HEK293T (cell line): ENCODE measurements at regions not wholly inside any gene's neighbourhood (a gene's known extent, or its start where the extent isn't known, plus 50 kb on each side); places are given as distances from the start of the nearest gene placed in this dataset.

Experiments used
- CTCF ChIA-PET: fragments of 350-600 bp; formaldehyde crosslinking; extraction: SDS; loops from one replicate; lab custom pipeline; 2021; ENCODE audit warnings: antibody characterized with exemption, inconsistent platforms; lab: Yijun Ruan, JAX
- POLR2A ChIA-PET: fragments of 350-600 bp; formaldehyde crosslinking; extraction: SDS; loops from one replicate; lab custom pipeline; 2020; ENCODE audit warnings: antibody characterized with exemption, inconsistent platforms; lab: Yijun Ruan, JAX
- DNase-seq: peaks from one replicate; pipeline ENCODE4 v3.0.0; 2012; ENCODE audit warnings: mixed read lengths; ENCODE audit errors: extremely low spot score
- ARNT ChIP-seq: fragments of 450-650 bp; IDR thresholded peaks from 2 replicates; pipeline ENCODE4 v1.6.1; 2017; ENCODE audit warnings: mild to moderate bottlenecking
- BHLHE40 ChIP-seq: fragments of 450-650 bp; IDR thresholded peaks from 2 replicates; pipeline ENCODE4 v1.6.1; 2016; ENCODE audit warnings: mild to moderate bottlenecking, moderate library complexity, borderline replicate concordance
- CTBP1 ChIP-seq: fragments of 450-650 bp; IDR thresholded peaks from 2 replicates; pipeline ENCODE4 v1.6.1; 2016; ENCODE audit warnings: borderline replicate concordance
- ELF4 ChIP-seq: fragments of 450-650 bp; IDR thresholded peaks from 2 replicates; pipeline ENCODE4 v1.6.1; 2017; ENCODE audit warnings: antibody characterized with exemption
- FOXA1 ChIP-seq: fragments of 450-650 bp; IDR thresholded peaks from 2 replicates; pipeline ENCODE4 v1.6.1; 2016; ENCODE audit warnings: mild to moderate bottlenecking
- FOXK2 ChIP-seq: fragments of 450-650 bp; IDR thresholded peaks from 2 replicates; pipeline ENCODE4 v1.6.1; 2016; ENCODE audit warnings: mild to moderate bottlenecking
- FOXM1 ChIP-seq: fragments of 450-650 bp; IDR thresholded peaks from 2 replicates; pipeline ENCODE4 v1.6.1; 2017; ENCODE audit warnings: mild to moderate bottlenecking, borderline replicate concordance
- HDGF ChIP-seq: fragments of 450-650 bp; IDR thresholded peaks from 2 replicates; pipeline ENCODE4 v1.6.1; 2017; ENCODE audit warnings: antibody characterized with exemption, borderline replicate concordance
- L3MBTL2 ChIP-seq: fragments of 450-650 bp; conservative IDR thresholded peaks from 2 replicates; pipeline ENCODE4 v1.6.1; 2016; ENCODE audit warnings: mild to moderate bottlenecking
- LEF1 ChIP-seq: fragments of 450-650 bp; IDR thresholded peaks from 2 replicates; pipeline ENCODE4 v1.6.1; 2017; ENCODE audit warnings: mild to moderate bottlenecking, borderline replicate concordance
- NFRKB ChIP-seq: fragments of 450-650 bp; IDR thresholded peaks from 2 replicates; pipeline ENCODE4 v1.6.1; 2016; ENCODE audit warnings: mild to moderate bottlenecking, moderate library complexity
- SP1 ChIP-seq: fragments of 450-650 bp; IDR thresholded peaks from 2 replicates; pipeline ENCODE4 v1.6.1; 2017
- SUZ12 ChIP-seq: fragments of 450-650 bp; IDR thresholded peaks from 2 replicates; pipeline ENCODE4 v1.6.1; 2016; ENCODE audit warnings: mild to moderate bottlenecking
- TARDBP ChIP-seq: fragments of 450-650 bp; IDR thresholded peaks from 2 replicates; pipeline ENCODE4 v1.6.1; 2016
- ZNF384 ChIP-seq: fragments of 450-650 bp; IDR thresholded peaks from 2 replicates; pipeline ENCODE4 v1.6.1; 2016
- TF ChIP-seq, protein P1 (sequence below): fragments of 450-650 bp; IDR thresholded peaks from 2 replicates; pipeline ENCODE4 v1.6.1; 2016

DNA sequence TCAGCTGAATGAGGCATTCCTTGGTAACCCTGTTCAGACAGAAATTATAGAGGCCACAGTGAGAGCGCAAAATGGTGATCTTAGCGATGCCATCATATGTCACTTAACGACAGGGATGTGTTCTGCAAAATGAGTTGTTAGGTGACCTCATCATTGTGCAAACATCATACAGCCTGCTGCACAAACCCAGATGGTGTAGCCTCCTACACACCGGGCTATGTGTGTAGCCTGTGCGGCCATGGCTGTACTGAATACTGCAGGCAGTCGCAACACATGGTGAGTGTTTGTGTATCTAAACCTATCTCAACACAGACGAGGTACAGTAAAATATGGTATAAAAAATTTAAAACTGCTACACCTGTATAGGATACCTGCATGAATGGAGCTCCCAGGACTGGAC lies 234.1 kb upstream of the PMEPA1 start:
- TF ChIP-seq ZNF384, result no peak
- TF ChIP-seq, protein P1, sequence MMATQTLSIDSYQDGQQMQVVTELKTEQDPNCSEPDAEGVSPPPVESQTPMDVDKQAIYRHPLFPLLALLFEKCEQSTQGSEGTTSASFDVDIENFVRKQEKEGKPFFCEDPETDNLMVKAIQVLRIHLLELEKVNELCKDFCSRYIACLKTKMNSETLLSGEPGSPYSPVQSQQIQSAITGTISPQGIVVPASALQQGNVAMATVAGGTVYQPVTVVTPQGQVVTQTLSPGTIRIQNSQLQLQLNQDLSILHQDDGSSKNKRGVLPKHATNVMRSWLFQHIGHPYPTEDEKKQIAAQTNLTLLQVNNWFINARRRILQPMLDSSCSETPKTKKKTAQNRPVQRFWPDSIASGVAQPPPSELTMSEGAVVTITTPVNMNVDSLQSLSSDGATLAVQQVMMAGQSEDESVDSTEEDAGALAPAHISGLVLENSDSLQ, result no peak
- no peak for TF ChIP-seq ARNT
- no peak for TF ChIP-seq SUZ12
- no peak for TF ChIP-seq TARDBP
- CTCF ChIA-PET, result no interaction called here
- DNase-seq, result no peak
- POLR2A ChIA-PET, result interaction anchor here (1.6 kb wide), 1 partner anchor 13 kb away, joined by 3 read pairs; no protein-coding TSS in a partner anchor

GRCh38 chr20:57943291-57943690 lies 233.5 kb upstream of the PMEPA1 start:
- POLR2A ChIA-PET, result interaction anchor here (1.6 kb wide), 1 partner anchor 14 kb away, joined by 3 read pairs; no protein-coding TSS in a partner anchor
- TF ChIP-seq SUZ12, result no peak
- CTCF ChIA-PET, result no interaction called here
- DNase-seq, result no peak

- TF ChIP-seq TARDBP, result no peak
- TF ChIP-seq SP1, result no peak
- no peak for TF ChIP-seq ZNF384
- TF ChIP-seq, protein P1, result peak; percentile 82
- TF ChIP-seq HDGF, result no peak
- no peak for TF ChIP-seq ARNT
- no peak for TF ChIP-seq FOXA1
- peak; percentile 49; the same call in 1 of the 2 replicates for TF ChIP-seq CTBP1
- TF ChIP-seq FOXK2, result no peak
- no peak for TF ChIP-seq SUZ12
- TF ChIP-seq BHLHE40, result no peak
- TF ChIP-seq L3MBTL2, result 0 out of 2 replicates have a peak, but pooled peaks have one; percentile 19
- TF ChIP-seq ELF4, result no peak
- no peak for TF ChIP-seq NFRKB
- no peak for TF ChIP-seq FOXM1
- DNase-seq, result peak; percentile 49
- ChIA-PET POLR2A (no interaction called here), CTCF (no interaction called here)
Measured at GRCh38 chr20:57941604-57942381, 232.0 kb upstream of the PMEPA1 start.

- ChIA-PET POLR2A (no interaction called here), CTCF (no interaction called here)
- TF ChIP-seq ARNT (no peak), SP1 (no peak), TARDBP (no peak), FOXM1 (no peak)
- TF ChIP-seq, protein P1, result no peak
- no peak for DNase-seq
Measured at GRCh38 chr20:57940868-57941522, 231.2 kb upstream of the PMEPA1 start.

DNA sequence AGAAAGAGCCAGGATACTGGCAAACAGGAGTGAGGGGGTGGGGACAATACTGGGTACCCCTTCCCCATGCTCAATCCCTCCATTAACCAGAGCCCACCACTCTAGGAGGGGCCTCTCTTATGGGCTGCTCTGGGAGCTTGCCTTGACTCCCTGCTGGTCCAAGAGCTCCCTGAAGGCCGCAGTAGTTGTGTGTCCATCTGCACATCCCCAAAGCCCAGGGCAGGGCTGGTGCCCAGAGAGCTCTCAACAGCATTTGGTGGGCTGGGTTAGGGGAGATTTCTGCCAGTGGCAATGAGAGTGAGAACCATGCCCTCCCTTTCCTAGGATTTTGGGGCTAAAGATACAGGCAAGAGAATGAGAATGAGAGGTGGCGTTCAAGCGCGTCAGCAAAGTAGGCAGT lies 230.6 kb upstream of the PMEPA1 start:
- CTCF ChIA-PET, result no interaction called here
- POLR2A ChIA-PET, result no interaction called here
- no peak for DNase-seq
- TF ChIP-seq BHLHE40 (no peak), HDGF (no peak), LEF1 (no peak), NFRKB (no peak), SUZ12 (no peak), CTBP1 (no peak), ZNF384 (no peak), ELF4 (no peak), SP1 (no peak), L3MBTL2 (no peak)
- TF ChIP-seq, protein P1, result no peak

DNA sequence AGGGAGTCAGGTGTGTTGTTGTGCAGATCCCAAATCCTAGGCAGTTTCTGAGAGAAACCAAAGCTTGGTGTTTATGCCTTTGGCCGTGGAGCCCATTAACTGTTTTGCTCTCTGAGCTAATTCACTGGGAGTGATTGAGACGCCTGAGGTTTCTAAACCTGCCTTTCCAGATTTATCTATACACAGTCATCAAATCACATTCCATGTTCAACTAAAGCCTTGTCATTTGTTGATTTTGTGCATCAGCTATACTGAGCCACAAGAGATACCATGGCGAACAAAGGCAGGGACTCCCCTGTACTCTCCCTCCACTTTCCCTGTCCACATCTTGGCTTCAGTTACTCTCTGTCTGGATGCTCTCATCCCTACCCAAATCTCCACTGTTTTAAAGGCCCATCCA lies 229.7 kb upstream of the PMEPA1 start:
- no peak for TF ChIP-seq LEF1
- TF ChIP-seq CTBP1, result no peak
- TF ChIP-seq FOXM1, result no peak
- no peak for TF ChIP-seq FOXA1
- TF ChIP-seq BHLHE40, result no peak
- no peak for TF ChIP-seq SUZ12
- no peak for TF ChIP-seq HDGF
- TF ChIP-seq TARDBP, result no peak
- no peak for TF ChIP-seq ARNT
- TF ChIP-seq ELF4, result no peak
- no peak for TF ChIP-seq L3MBTL2
- no peak for TF ChIP-seq ZNF384
- TF ChIP-seq SP1, result no peak
- no peak for TF ChIP-seq NFRKB
- POLR2A ChIA-PET, result no interaction called here
- CTCF ChIA-PET, result interaction anchor here (0.6 to 0.7 kb wide), 2 partner anchors 15 to 1373 kb away, joined by 3 read pairs; no protein-coding TSS in a partner anchor
- no peak for DNase-seq
